HCT116 (cell line): ENCODE measurements at regions not wholly inside any gene's neighbourhood (a gene's known extent, or its start where the extent isn't known, plus 50 kb on each side); places are given as distances from the start of the nearest gene placed in this dataset.

Experiments used
- ATAC-seq: fragments of 200-7000 bp; cut with Tn5 transposase; 2 replicates; pipeline ENCODE4 v1.9.1; 2020; ENCODE audit warnings: mild to moderate bottlenecking, moderate library complexity
- BruUV-seq: library from RNA; stranded (reverse); fragments of 400-500 nt; replicated peaks from 2 replicates; lab custom pipeline; 2021; lab: Mats Ljungman, UMichigan
- CTCF ChIA-PET: fragments of 300-600 bp; sonication (Branson Sonifier 250); formaldehyde crosslinking; loops from one replicate; lab custom pipeline; 2021; ENCODE audit warnings: antibody characterized with exemption; lab: Charles Lee
- POLR2A ChIA-PET: fragments of 300-600, 350-600 bp; sonication (Branson Sonifier 250); formaldehyde crosslinking; loops from one replicate; lab custom pipeline; 2021; ENCODE audit warnings: antibody characterized with exemption; lab: Charles Lee
- RAD21 ChIA-PET, 2 experiments: fragments of 300-600 bp; sonication (Branson Sonifier 250); formaldehyde crosslinking; loops; one replicate each; lab custom pipeline; 2023; ENCODE audit warnings: low total read pairs in 2 of 2; ENCODE audit not compliant: uncharacterized antibody in 2 of 2, unreplicated experiment in 2 of 2, low non-redundant PET in 1 of 2; lab: Charles Lee
- DNase-seq: peaks from one replicate; pipeline ENCODE4 v3.0.0-alpha.2; 2010; ENCODE audit warnings: low read depth, low spot score
- H2AFZ ChIP-seq: fragments of 200-600 bp; shearing (Covaris generic), sonication (generic); 2 replicates; pipeline ENCODE4 v1.6.1; 2017; ENCODE audit warnings: low read depth, mixed run types, mixed read lengths, antibody characterized with exemption, low read length; ENCODE audit not compliant: poor library complexity, severe bottlenecking
- H3K27ac ChIP-seq: 2 replicates; pipeline ENCODE4 v1.5.1; 2012; ENCODE audit warnings: low read depth, low read length
- H3K27me3 ChIP-seq: fragments of 200-600 bp; sonication (generic); 2 replicates; pipeline ENCODE4 v1.6.1; 2016; ENCODE audit warnings: mixed run types, low read length, mixed read lengths; ENCODE audit not compliant: insufficient read depth
- H3K36me3 ChIP-seq, 2 experiments: fragments of 200-500 bp in 1 of 2; fragments of 200-600 bp in 1 of 2; sonication (Bioruptor generic) in 1 of 2; sonication (generic) in 1 of 2; 2 replicates each; pipeline versions ENCODE4 v1.5.1 to v1.6.1; 2014 to 2016; ENCODE audit warnings: low read length in 2 of 2, inconsistent platforms in 1 of 2, mixed read lengths in 1 of 2, mixed run types in 1 of 2; ENCODE audit not compliant: insufficient read depth in 2 of 2, control insufficient read depth in 1 of 2
- H3K4me1 ChIP-seq, 2 experiments: fragments of 200-600 bp in 1 of 2; sonication (generic) in 1 of 2; 2 replicates each; pipeline versions ENCODE4 v1.5.1 to v1.6.1; 2012 to 2017; ENCODE audit warnings: low read length in 2 of 2, inconsistent platforms in 1 of 2, mild to moderate bottlenecking in 1 of 2, mixed read lengths in 1 of 2, mixed run types in 1 of 2, moderate library complexity in 1 of 2; ENCODE audit not compliant: insufficient read depth in 2 of 2, control insufficient read depth in 1 of 2
- H3K4me2 ChIP-seq: fragments of 200-600 bp; sonication (generic); 2 replicates; pipeline ENCODE4 v1.6.1; 2017; ENCODE audit warnings: mixed run types, low read length, mixed read lengths
- H3K4me3 ChIP-seq, 2 experiments: fragments of 200-600 bp in 1 of 2; sonication (generic) in 1 of 2; replicated peaks in 1 of 2; 2 replicates each; pipeline ENCODE4 v1.5.1; 2011 to 2016; ENCODE audit warnings: low read length in 2 of 2, control low read depth in 1 of 2, low read depth in 1 of 2, mild to moderate bottlenecking in 1 of 2, mixed read lengths in 1 of 2, mixed run types in 1 of 2
- H3K79me2 ChIP-seq: fragments of 200-600 bp; sonication (generic); 2 replicates; pipeline ENCODE4 v1.6.1; 2017; ENCODE audit warnings: mild to moderate bottlenecking, mixed run types, low read length, moderate library complexity, mixed read lengths; ENCODE audit not compliant: insufficient read depth
- H3K9ac ChIP-seq: fragments of 200-600 bp; sonication (generic); 2 replicates; pipeline ENCODE4 v1.6.1; 2016; ENCODE audit warnings: low read length, mixed read lengths
- H3K9me2 ChIP-seq: fragments of 200-600 bp; sonication (generic), shearing (Covaris generic); 2 replicates; pipeline ENCODE4 v1.6.1; 2017; ENCODE audit warnings: mixed run types, mild to moderate bottlenecking, moderate library complexity; ENCODE audit not compliant: insufficient read depth
- H3K9me3 ChIP-seq, 2 experiments: fragments of 200-500 bp in 1 of 2; fragments of 200-600 bp in 1 of 2; sonication (Bioruptor generic) in 1 of 2; sonication (generic) in 1 of 2; 2 replicates each; pipeline ENCODE4 v1.6.1; 2014 to 2017; ENCODE audit warnings: low read length in 2 of 2, mixed read lengths in 2 of 2, inconsistent platforms in 1 of 2, low read depth in 1 of 2, mild to moderate bottlenecking in 1 of 2, mixed run types in 1 of 2, moderate library complexity in 1 of 2; ENCODE audit not compliant: control insufficient read depth in 1 of 2, insufficient read depth in 1 of 2
- H4K20me1 ChIP-seq: fragments of 200-600 bp; sonication (generic), shearing (Covaris generic); 2 replicates; pipeline ENCODE4 v1.6.1; 2017; ENCODE audit warnings: mixed run types, mild to moderate bottlenecking, moderate library complexity; ENCODE audit not compliant: insufficient read depth
- CBX3 ChIP-seq: IDR thresholded peaks from 2 replicates; pipeline ENCODE4 v1.6.1; 2012; ENCODE audit warnings: low read depth
- ELF1 ChIP-seq: IDR thresholded peaks from 2 replicates; pipeline ENCODE4 v1.6.1; 2012; ENCODE audit warnings: low read depth, borderline replicate concordance
- EZH2 ChIP-seq: fragments of 200-600 bp; sonication (generic); IDR thresholded peaks from 2 replicates; pipeline ENCODE4 v1.6.1; 2017; ENCODE audit warnings: antibody characterized with exemption, mixed run types
- FOSL1 ChIP-seq: IDR thresholded peaks from 2 replicates; pipeline ENCODE4 v1.6.1; 2012; ENCODE audit warnings: low read depth
- REST ChIP-seq: IDR thresholded peaks from 2 replicates; pipeline ENCODE4 v1.6.1; 2012; ENCODE audit warnings: low read depth
- SIN3A ChIP-seq: IDR thresholded peaks from 2 replicates; pipeline ENCODE4 v1.6.1; 2012; ENCODE audit warnings: low read depth
- YY1 ChIP-seq: IDR thresholded peaks from 2 replicates; pipeline ENCODE4 v1.6.1; 2011; ENCODE audit warnings: low read length, low read depth, moderate library complexity, mild to moderate bottlenecking; ENCODE audit not compliant: insufficient replicate concordance; ENCODE audit errors: extremely low read depth
- ZBTB33 ChIP-seq: IDR thresholded peaks from 2 replicates; pipeline ENCODE4 v1.6.1; 2011; ENCODE audit warnings: mild to moderate bottlenecking, low read length, moderate library complexity; ENCODE audit not compliant: insufficient replicate concordance; ENCODE audit errors: extremely low read depth
- ZNF274 ChIP-seq: fragments of 200-500 bp; sonication (Bioruptor generic); IDR thresholded peaks from 2 replicates; pipeline ENCODE4 v1.6.1; 2014; ENCODE audit warnings: mild to moderate bottlenecking, low read depth, low read length, inconsistent platforms
- intact Hi-C: fragments of 100-400 bp; cut with micrococcal nuclease; formaldehyde crosslinking; loops from 2 replicates; pipeline ENCODE4 v1.10.0; 2022

- ChIA-PET POLR2A (no interaction called here), RAD21 (no interaction called here)
- intact Hi-C loops, result no loop called here
- DNase-seq, result no peak
- H4K20me1 ChIP-seq, result no peaks in the 10 kb centered on the region
- TF ChIP-seq EZH2 (no peak), YY1 (no peak), ELF1 (no peak), REST (no peak), CBX3 (no peak), ZBTB33 (no peak), SIN3A (no peak), FOSL1 (no peak), ZNF274 (no peak)
- TF ChIP-seq, all 23 proteins: peak for 0
- ATAC-seq, result no peak
- Histone ChIP-seq H3K4me3 (no peak overlapping the region), H3K36me3 (no peaks in the 10 kb centered on the region), H3K79me2 (no peaks in the 10 kb centered on the region), H3K9me3 (peaks cover 5 to 19% of the 10 kb centered on the region in 2 experiments; a peak in 3 of 4 replicates), H3K27me3 (no peaks in the 10 kb centered on the region), H2AFZ (no peak overlapping the region), H3K9ac (no peak overlapping the region), H3K27ac (no peak overlapping the region), H3K4me2 (no peak overlapping the region), H3K9me2 (no peaks in the 10 kb centered on the region), H3K4me1 (no peaks in the 10 kb centered on the region)
- CTCF ChIA-PET, result no interaction called here
- no TSS peak for BruUV-seq
Measured at GRCh38 chr5:31062902-31063580, 130.4 kb upstream of the CDH6 start.
